ELR (cell line): ENCODE measurements at regions not wholly inside any gene's neighbourhood (a gene's known extent, or its start where the extent isn't known, plus 50 kb on each side); places are given as distances from the start of the nearest gene placed in this dataset.

Source experiments
- DNase-seq: peaks from one replicate; pipeline ENCODE4 v3.0.0-alpha.2; 2015; ENCODE audit warnings: low read depth

- no peak for DNase-seq
Measured at GRCh38 chr12:115464111-115464581, 780.2 kb upstream of the TBX3 start.

GRCh38 chr12:115461401-115461800 lies 777.4 kb upstream of the TBX3 start:
- DNase-seq = no peak

GRCh38 chr12:115457798-115458197 lies 773.8 kb upstream of the TBX3 start:
- no peak for DNase-seq

GRCh38 chr12:115456946-115457689 lies 773.1 kb upstream of the TBX3 start:
- peak; percentile 13 for DNase-seq

DNA sequence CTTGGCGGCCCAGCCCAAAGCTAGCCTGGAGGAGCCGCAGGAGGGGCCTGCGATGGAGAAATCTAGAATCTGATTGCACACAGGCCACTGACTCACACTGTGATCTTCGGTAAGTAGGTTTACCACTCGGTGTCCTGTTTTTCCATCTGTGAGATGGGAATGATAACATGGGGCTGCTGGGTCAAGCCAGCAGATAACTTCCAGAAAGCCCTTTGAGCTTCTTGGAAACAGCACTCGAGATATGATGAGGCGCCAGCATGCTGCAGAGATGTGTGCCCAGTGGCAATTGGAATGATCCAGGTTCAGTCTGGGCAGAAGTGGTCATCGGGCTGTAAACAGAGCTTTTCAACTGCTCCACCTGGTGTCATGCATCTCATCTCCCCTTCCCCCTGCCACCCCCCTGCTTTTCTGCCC lies 771.3 kb upstream of the TBX3 start:
- no peak for DNase-seq

- DNase-seq = no peak
Measured at GRCh38 chr12:115452751-115453281, 768.8 kb upstream of the TBX3 start.

DNA sequence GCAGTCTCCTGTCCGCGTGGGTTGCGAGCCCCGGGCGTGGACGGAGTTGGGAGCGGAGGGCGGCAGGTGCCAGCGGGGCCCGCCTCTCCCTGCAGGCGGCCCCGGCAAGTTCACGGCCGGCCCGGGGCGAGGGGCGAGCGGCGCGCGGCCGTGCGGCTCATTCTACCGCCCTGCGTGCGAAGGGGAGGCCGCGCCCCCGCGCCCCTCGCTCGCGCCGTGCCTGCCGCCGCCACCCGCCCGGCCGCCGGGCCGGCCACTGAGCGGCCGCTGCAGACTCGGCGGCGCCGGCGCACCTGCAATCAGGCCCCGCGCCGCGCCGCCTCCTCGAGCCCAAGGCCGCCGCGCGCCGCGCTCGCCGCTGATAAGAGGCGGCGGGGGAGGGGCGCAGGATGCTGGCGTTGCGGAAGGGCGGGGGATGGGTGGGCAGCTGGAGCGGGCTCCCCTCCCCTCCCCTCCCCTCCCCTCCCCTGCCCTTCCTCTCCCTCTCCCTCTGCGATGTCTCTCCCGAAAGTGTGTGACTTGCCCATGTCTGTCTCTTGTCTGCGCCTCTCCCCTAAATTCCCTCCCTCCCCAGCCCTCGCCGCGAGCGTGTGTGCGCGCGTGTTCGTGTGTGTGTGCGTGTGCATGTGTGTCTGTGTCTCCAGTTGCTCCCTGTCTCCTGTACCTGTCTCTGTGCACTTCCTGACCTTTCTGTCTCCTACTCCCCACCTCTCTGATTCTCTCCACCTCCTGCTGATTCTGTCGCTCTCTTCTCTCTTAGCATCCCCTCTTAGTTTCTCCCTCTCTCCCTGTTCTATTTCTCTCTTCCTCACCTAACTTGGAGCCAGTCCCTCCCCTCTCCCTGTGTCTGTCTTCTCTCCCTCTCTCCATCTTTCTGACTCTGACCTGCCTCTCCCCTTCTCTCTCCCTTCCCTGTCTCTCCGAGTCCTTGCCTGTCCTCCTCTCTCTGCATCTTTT lies 768.1 kb upstream of the TBX3 start:
- peak; percentile 49 for DNase-seq

DNA sequence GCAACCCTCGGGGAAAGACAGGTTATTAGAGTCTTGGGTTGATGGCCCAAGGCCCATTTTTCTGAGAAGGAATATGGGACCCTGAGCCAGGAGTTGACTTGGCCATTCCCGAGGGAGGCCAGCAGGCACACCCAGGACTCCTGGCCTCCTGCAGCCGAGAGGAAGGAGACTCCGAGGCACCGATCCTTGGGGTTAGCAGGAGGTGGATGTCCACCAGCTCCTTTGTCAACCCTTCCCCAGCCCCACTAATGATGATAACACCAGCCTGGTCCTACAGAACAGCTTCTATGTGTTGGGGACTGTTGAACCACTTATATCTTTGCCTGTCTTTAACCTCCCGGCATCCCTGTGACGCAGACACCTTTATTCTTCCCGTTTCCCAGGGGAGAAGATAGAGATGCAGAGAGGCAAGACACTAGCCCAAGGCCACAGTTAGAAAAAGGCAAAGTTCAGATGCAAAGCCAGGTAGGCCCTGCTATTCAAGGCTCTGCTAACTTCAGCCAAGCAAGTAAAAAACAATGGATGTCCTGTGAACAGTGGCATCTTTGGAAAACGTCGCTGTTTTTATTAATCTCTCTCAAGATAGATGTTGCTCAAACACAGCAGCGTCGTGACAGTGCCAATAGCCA lies 767.3 kb upstream of the TBX3 start:
- no peak for DNase-seq

DNA sequence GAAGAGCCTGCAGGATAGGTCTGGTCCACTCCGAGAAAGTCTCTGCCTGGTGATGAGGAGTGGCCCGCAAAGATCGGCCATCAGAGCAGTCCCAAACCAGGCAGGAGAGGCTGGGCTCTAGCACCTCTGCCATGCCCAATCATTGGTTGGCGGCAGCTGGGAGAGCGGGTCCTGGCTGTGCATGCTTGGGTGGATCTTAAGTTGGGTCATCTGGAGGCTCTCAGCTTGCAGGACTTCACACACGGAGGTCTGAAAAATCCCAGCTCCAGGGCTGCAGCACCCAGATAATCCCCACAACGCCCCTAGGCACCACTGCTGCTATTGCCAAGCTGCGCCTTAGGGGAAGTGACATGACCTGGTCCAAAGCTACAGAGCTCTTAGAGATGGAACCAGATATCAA lies 766.7 kb upstream of the TBX3 start:
- DNase-seq = no peak

DNA sequence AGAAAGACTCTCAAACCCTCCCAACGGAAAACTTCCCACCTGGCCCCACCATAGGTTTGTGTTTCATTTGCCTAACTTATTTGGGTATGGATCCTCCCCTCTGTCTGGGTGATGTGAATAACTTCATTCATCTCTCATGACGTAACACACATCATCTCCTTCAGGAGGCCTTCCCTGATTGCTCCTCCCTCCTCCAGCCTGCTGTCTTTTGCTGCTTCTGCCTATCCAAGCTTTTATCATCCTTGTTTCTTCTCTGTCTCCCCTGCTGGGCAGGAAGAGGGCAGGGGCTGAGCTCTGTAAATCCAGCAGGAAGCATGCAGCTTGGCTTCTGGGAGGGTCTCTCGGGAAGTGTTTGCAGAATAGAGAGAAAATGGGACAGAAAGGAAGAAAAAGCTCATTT lies 766.0 kb upstream of the TBX3 start:
- no peak for DNase-seq

- DNase-seq = no peak
Measured at GRCh38 chr12:115449526-115449925, 765.6 kb upstream of the TBX3 start.

- no peak for DNase-seq
Measured at GRCh38 chr12:115444346-115444745, 760.4 kb upstream of the TBX3 start.

DNA sequence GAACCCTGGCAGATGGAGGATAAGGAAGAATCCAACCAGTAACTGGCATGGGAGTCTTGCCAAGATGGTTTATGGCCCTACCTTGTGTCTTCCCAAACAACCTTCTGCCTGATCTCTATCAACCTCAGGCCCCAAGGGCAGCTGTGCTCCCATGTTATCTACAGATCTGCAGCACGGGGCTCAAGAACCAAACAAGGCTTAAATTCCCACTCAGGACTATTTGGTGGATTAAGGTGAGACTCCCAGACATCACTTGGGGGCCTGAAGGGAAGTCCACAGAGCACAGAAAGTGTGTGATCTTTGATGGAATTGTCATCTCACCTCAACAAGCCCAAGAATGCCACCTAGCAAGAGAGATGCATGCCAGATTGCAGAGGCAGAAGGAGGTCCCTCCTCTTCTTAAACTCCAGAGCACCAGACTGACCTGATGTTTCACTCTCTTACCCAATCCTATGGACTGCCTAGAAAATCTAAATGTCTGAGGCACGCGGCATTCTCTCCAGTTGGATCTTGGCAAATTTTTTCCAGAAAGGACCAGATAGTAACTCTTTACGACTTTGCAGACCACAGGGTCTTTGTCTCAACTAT lies 759.5 kb upstream of the TBX3 start:
- DNase-seq = no peak

DNA sequence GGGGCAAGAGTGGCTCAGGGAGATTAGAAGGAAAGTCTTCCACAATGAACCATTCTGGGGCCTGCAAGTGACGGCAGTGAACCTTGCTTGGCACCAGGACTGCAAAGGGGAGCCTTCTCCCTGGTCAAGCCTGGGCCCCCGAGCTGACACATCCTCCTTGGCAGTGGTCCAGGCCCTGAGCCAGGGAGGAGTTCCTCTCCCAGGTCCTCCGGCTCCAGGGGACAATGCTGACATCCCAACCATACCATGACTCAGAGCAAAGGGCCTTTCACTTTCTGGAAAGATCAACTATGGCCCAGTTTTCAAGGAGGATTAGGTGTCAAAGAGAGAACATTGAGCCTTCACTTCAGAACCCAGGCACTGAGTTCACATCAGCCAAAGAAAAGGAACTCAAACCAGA lies 756.5 kb upstream of the TBX3 start:
- peak; percentile 84 for DNase-seq

DNA sequence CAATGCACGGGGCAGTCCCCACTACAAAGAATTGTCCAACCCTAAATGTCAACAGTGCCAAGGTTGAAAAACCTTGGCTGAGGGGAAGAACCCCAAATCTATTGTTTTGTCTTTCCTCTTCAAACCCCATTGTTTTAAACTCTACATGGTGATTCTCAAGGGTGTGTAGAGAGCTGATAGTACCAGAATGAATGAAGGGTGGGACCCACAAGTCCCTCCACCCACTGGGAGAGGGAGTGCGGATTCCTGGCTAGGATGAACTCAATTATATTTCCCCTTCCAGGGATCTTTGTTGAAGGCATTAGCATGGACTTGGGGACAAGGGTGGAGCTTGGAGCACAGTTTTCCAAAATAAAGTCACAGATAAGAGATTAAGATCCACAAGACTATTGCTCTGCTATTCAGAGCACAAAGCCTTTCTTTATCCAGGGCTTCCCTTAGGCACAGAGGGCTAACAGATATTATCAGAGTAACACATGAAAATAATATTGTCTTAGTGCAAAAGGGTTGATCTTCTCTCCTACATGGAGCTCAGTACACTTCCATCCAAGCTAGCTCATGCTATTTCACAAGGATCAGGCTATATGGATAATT lies 755.1 kb upstream of the TBX3 start:
- DNase-seq = no peak

DNA sequence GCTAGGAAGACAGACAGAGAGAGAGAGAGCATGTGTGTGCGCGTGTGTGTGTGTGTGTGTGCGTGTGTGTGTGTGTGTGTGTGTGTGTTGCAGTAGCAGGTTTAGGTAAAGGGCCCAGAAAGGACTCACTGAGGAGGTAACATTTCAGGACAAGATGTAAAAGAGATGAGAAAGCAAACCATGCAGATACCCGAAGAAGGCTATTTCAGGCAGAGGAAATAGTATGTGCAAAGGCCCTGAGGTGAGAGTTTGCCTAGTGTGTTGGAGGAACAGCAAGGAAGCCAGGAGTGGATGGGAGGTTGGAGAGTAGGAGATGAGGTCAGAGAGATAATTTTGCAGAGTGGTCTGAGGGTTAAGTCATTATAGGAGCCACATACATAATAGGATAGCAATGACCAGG lies 754.3 kb upstream of the TBX3 start:
- no peak for DNase-seq

- no peak for DNase-seq
Measured at GRCh38 chr12:115437061-115437567, 753.1 kb upstream of the TBX3 start.

DNA sequence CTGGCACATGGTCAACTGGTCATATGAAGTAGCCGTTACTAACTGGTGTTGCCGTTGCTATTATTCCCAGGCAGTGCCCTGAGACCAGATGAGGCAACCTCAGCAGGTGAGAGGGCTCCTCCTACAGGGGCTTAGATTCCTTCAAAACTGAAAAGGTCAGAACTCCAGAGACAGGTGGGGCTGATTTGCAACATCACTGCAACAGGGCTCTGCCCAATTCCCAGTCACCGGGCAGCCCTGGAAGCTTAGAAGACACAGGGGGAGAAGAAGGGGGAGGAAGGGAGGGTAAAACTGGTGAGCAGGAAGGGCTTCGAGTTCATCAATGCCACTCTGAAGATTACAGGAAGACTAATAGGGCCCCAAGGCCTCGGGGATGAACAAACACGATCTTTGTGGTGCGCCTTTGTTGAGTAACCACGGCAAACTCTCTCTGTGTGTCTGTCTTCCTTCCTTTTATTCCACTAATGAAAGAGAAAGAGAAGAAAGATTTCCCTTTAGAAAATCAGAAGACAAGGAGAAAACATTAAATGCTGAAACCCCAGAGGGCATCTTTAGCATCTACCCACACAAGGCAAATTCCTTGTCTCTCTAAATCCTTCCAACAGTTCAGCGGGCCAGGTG lies 749.1 kb upstream of the TBX3 start:
- no peak for DNase-seq

DNA sequence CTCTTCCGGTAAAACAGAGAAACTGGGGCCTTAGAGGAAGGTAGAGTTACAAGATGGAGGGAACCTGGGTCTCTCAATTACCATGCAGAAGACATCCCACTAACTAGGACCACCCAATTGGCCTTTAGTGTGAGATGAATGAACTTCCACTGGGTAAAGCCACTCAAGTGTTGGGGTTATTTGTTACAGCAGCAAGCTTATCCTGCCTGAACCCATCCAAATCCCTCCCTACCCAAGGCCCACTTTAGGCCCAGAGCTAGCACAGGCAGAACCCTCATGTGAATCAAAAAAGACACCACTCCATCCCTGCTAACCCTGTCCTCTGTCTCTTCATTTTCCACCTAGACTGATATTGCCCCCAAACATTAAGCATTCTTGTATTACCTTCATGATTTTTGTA lies 746.7 kb upstream of the TBX3 start:
- no peak for DNase-seq

GRCh38 chr12:115426732-115427131 lies 742.8 kb upstream of the TBX3 start:
- no peak for DNase-seq

DNA sequence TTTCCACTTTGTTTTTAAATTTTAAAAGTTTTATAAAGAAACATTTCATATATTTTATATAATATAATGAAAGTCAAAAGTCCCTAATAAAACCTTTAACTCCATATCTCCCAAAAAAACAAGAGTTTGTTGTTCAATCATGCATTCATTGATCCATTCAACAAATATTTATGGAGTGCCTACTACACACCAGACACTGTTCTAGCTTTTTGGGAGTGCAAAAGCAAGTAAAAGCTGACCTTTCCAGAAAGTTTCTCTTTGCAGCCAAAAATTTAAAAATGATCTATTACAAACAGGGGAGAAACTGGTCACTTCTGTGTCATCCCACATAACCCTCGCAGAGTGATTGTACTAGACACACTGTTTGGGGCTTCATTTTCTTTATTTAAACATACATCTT lies 740.0 kb upstream of the TBX3 start:
- DNase-seq = no peak
